SK-MEL-5 (cell line): ENCODE measurements at regions not wholly inside any gene's neighbourhood (a gene's known extent, or its start where the extent isn't known, plus 50 kb on each side); places are given as distances from the start of the nearest gene placed in this dataset.
"Not testable (repeated sequence)": the region's sequence is repeated elsewhere in the genome, so short reads cannot be mapped to it uniquely, and the experiment has no call there.

Experiments used
- DNase-seq: peaks from one replicate; pipeline ENCODE4 v3.0.0-alpha.2; 2016; ENCODE audit warnings: low read depth, low spot score
- in situ Hi-C: cut with HindIII; loops from 2 replicates; pipeline ENCODE4 v1.10.0; 2016; ENCODE audit warnings: low sequenced_read_pairs, high pct_unique_total_duplicates, low pct_unique_long_range_greater_than_20kb

- DNase-seq = no peak
- in situ Hi-C loops = no loop called here
These were observed 122.2 kb downstream of the ANXA2 start for GRCh38 chr15:60275624-60276023.

- in situ Hi-C loops = no loop called here
- no peak for DNase-seq
These were observed 118.9 kb downstream of the ANXA2 start for GRCh38 chr15:60278879-60279278.

- no peak for DNase-seq
- in situ Hi-C loops = no loop called here
These were observed 117.5 kb downstream of the ANXA2 start for GRCh38 chr15:60280259-60280658.

GRCh38 chr15:60283936-60284335 is 113.8 kb downstream of the ANXA2 start:
- no peak for DNase-seq
- in situ Hi-C loops = no loop called here

- in situ Hi-C loops, DNase-seq: not testable (repeated sequence)
These were observed 101.9 kb downstream of the ANXA2 start for GRCh38 chr15:60295901-60296300.

GRCh38 chr15:60297047-60297446 is 100.7 kb downstream of the ANXA2 start:
- in situ Hi-C loops = no loop called here

More at GRCh38 chr15:60297047-60297446, 100.7 kb downstream of the ANXA2 start:
- peak; percentile 92 for DNase-seq
